Ishikawa (cell line): ENCODE measurements at regions not wholly inside any gene's neighbourhood (a gene's known extent, or its start where the extent isn't known, plus 50 kb on each side); places are given as distances from the start of the nearest gene placed in this dataset.

Experiments used
- CEBPB ChIP-seq: IDR thresholded peaks from 2 replicates; pipeline ENCODE4 v1.6.1; 2012
- CREB1 ChIP-seq: IDR thresholded peaks from 2 replicates; pipeline ENCODE4 v1.6.1; 2012; ENCODE audit warnings: low read depth
- EGR1 ChIP-seq: IDR thresholded peaks from 2 replicates; pipeline ENCODE4 v1.6.1; 2012
- FOXM1 ChIP-seq: IDR thresholded peaks from 2 replicates; pipeline ENCODE4 v1.6.1; 2012; ENCODE audit warnings: low read depth, borderline replicate concordance
- NFIC ChIP-seq: IDR thresholded peaks from 2 replicates; pipeline ENCODE4 v1.6.1; 2012
- RAD21 ChIP-seq: IDR thresholded peaks from 2 replicates; pipeline ENCODE4 v1.6.1; 2012; ENCODE audit warnings: low read depth
- TAF1 ChIP-seq: IDR thresholded peaks from 2 replicates; pipeline ENCODE4 v1.6.1; 2012; ENCODE audit warnings: low read depth, mild to moderate bottlenecking
- TCF12 ChIP-seq: IDR thresholded peaks from 2 replicates; pipeline ENCODE4 v1.6.1; 2012; ENCODE audit warnings: low read depth
- YY1 ChIP-seq: IDR thresholded peaks from 2 replicates; pipeline ENCODE4 v1.6.1; 2012; ENCODE audit warnings: low read depth
- TF ChIP-seq, protein P1 (sequence below): IDR thresholded peaks from 2 replicates; pipeline ENCODE4 v1.6.1; 2012
- TF ChIP-seq, protein P2 (sequence below): IDR thresholded peaks from 2 replicates; pipeline ENCODE4 v1.6.1; 2012

DNA sequence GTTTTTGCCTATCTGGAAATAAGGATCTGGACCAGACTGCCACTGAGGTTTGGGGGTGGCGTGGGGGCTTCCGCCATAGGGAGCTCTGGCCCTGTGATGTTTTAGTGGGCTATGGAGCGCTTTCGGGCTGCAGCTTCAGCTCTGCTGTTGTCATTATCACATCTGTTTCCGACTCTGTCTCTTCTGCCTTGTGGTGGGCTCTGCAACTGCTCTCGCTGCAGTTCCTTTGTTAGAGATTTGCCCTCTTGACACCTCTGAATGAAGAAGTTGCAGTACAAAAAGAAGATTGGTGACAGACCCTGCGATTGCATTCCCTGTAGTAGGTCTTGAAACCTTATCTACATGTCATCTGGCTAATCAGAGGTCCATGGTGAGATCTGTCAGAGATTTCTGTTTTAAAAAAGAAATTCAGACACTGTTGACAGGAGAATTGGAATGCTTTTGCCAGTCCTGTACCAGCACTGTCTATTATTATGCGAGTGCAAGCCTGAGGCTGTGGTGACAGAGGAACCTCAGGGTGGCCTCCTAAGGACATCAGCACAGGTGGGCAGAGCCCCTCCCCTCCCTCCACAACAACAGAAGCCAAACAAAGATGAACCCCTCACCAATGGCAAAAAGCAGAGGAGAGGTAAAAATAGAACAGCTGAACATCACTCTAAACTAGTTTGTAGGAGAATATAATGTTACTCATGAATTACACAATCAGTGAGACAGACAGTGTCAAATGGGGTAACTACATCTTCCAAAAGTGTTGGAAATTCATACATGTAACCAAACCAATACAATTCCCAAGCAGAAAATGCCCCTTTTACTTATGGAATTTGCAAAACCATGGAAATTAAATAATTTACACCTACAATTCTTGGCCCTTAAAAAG is 63.5 kb upstream of the DEFB112 start:
- no peak for TF ChIP-seq FOXM1
- TF ChIP-seq CEBPB: no peak
- no peak for TF ChIP-seq CREB1
- TF ChIP-seq EGR1: no peak
- no peak for TF ChIP-seq YY1
- no peak for TF ChIP-seq RAD21
- TF ChIP-seq, protein P1, sequence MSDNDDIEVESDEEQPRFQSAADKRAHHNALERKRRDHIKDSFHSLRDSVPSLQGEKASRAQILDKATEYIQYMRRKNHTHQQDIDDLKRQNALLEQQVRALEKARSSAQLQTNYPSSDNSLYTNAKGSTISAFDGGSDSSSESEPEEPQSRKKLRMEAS: no peak
- TF ChIP-seq TCF12: no peak
- TF ChIP-seq, protein P2, sequence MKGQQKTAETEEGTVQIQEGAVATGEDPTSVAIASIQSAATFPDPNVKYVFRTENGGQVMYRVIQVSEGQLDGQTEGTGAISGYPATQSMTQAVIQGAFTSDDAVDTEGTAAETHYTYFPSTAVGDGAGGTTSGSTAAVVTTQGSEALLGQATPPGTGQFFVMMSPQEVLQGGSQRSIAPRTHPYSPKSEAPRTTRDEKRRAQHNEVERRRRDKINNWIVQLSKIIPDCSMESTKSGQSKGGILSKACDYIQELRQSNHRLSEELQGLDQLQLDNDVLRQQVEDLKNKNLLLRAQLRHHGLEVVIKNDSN: no peak
- TF ChIP-seq NFIC: no peak
- TF ChIP-seq TAF1: no peak
